Neural progenitor cell (in vitro differentiated cells): ENCODE measurements at regions not wholly inside any gene's neighbourhood (a gene's known extent, or its start where the extent isn't known, plus 50 kb on each side); places are given as distances from the start of the nearest gene placed in this dataset.

Experiments used
- EZH2phosphoT487 ChIP-seq: fragments of 200-600 bp; sonication (generic); IDR thresholded peaks from 2 replicates; pipeline ENCODE4 v1.6.1; 2017; ENCODE audit warnings: antibody characterized with exemption
- TF ChIP-seq, protein P1 (sequence below): fragments of 200-600 bp; sonication (generic); IDR thresholded peaks from 2 replicates; pipeline ENCODE4 v1.5.1; 2017; ENCODE audit warnings: antibody characterized with exemption, mild to moderate bottlenecking

DNA sequence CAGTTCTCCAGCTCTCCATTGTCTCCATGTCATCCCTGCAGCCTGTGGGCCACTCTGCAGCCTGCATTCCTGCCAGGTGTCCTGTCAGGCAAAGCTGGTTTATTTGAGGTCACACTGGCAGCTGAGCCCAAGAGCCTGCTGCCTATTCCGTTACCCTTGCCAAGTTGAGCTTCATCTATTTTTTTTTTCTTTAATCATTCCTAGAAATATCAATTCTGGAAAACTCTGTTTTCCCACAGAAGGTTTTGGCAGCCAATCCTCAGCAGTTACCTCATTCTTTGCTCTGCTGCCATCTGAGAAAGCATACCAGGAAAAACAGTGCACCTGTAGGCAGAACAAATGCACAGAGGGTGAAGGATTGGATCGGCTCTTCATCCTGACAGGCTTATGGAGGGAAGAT, 411.0 kb upstream of the ACVR2A start:
- TF ChIP-seq, protein P1, sequence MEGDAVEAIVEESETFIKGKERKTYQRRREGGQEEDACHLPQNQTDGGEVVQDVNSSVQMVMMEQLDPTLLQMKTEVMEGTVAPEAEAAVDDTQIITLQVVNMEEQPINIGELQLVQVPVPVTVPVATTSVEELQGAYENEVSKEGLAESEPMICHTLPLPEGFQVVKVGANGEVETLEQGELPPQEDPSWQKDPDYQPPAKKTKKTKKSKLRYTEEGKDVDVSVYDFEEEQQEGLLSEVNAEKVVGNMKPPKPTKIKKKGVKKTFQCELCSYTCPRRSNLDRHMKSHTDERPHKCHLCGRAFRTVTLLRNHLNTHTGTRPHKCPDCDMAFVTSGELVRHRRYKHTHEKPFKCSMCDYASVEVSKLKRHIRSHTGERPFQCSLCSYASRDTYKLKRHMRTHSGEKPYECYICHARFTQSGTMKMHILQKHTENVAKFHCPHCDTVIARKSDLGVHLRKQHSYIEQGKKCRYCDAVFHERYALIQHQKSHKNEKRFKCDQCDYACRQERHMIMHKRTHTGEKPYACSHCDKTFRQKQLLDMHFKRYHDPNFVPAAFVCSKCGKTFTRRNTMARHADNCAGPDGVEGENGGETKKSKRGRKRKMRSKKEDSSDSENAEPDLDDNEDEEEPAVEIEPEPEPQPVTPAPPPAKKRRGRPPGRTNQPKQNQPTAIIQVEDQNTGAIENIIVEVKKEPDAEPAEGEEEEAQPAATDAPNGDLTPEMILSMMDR = no peak
- TF ChIP-seq EZH2phosphoT487 = no peak
